ENCODE measurements at regions not wholly inside any gene's neighbourhood (a gene's known extent, or its start where the extent isn't known, plus 50 kb on each side); places are given as distances from the start of the nearest gene placed in this dataset.
"Not testable (repeated sequence)": the region's sequence is repeated elsewhere in the genome, so short reads cannot be mapped to it uniquely, and the experiment has no call there.

GRCh38 chr7:25672496-25672895 lies 444.2 kb upstream of the NPVF start:
- DNase-seq: no peak

- no peak for DNase-seq
Measured at GRCh38 chr7:25675789-25676474, 447.6 kb upstream of the NPVF start.

- DNase-seq: no peak
Measured at GRCh38 chr7:25677595-25677994, 449.3 kb upstream of the NPVF start.

GRCh38 chr7:25678215-25678614 lies 449.9 kb upstream of the NPVF start:
- no peak for DNase-seq

- DNase-seq: no peak
Measured at GRCh38 chr7:25680636-25681035, 452.4 kb upstream of the NPVF start.

DNA sequence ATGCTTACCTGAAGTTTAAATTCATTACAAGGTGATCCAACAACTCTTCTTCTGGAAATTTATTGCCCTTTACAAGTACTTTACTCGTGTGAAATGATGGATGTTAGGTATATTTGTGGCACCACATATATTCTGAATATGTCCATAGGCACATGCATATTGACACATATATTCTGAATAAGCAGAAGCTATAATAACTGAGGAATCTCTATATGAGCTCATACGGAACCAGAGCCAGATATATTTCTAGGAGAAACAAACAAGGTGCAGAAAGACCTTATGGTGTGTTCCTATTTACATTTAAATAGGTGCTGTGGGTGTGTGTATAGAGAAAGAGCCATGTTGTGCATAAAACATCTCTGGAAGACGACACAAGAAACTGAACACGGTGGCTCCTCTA lies 456.1 kb upstream of the NPVF start:
- DNase-seq: no peak

GRCh38 chr7:25686493-25686892 lies 458.2 kb upstream of the NPVF start:
- no peak for DNase-seq

DNA sequence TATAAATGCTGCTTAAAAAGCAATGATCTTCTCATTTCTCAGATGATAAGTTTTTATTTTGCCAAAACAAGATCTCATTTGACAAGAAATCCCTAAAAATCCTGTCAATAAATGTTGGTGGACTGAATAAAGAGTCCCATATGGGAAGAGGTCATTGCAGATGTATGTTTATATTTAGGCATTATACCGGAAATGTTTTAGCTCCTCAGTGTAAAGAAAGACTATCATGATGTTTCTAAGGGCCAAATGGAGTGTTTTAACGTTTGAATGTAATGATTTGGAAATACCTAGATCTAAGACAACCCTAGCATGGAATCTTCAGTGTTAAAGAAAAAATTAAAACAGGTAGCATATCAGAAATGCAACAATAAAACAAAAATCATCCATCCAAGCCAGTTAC lies 457.8 kb upstream of the NFE2L3 start:
- DNase-seq: no peak

DNA sequence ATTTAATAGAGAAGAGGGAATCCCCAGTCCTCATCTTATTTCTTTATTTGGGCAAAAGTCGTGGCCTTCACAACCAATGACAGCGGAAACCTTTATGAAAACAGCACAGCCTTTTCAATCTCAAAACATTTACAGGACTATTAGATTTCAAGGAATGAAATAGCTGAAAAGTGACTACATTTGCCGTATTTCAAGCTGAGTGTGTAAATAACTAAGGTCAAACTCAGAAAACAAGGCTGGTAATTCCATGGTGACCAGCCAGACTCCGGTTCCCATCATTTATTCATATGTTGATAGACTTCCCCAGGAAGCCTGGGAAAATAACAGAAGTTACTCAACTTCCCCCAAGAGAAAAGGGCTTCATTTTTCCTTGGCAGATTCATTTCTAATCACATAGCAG lies 457.3 kb upstream of the NFE2L3 start:
- no peak for DNase-seq

DNA sequence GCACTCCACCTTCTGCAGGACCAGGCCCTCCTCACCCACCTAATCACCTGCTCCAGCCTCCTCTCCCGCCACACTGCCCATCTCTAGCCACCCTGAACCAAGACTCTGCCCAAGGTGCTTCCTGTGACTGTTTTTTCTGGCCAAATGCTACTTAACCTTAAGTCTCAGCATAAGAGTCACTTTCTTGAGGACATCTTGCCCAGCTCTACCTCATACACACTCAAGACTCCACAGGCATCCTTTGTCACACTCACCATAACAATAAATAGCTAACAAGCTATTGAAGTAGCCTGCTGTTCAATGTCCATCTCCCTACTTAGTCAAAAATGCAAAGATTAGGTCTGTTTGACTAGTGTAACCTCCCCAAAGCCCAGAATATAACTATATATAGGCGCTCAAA lies 455.4 kb upstream of the NFE2L3 start:
- no peak for DNase-seq

GRCh38 chr7:25698451-25699113 lies 453.4 kb upstream of the NFE2L3 start:
- no peak for DNase-seq

DNA sequence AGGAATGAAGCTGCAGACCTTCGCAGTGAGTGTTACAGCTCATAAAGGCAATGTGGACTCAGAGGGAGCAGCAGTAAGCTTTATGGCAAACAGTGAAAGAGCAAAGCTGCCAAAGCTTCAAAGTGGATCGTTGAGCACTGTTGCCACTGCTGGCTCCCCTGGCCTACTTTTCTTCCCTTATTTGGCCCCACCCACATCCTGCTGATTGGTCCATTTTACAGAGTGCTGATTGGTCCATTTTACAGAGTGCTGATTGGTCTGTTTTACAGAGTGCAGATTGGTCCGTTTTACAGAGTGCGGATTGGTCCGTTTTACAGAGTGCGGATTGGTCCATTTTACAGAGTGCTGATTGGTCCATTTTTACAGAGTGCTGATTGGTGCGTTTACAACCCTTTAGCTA lies 451.9 kb upstream of the NFE2L3 start:
- DNase-seq: not testable (repeated sequence)

DNA sequence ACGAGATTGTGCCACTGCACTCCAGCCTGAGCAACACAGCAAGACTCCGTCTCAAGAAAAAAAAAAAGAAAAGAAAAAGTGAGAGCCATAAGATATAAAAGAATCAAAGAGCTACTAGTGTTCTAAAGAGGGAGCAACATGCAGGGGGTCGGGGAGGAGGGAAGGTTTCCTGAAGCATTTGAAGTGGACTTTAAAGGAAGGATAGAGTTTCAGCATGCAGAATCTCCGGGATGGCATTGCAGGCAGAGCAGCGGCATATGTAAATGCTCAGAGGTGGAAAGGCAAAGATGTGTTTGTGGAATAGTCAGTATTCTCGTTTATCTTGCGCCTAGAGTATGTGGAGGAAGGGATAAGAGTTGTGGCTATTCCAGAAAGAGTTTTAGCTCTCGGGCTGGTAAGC lies 447.6 kb upstream of the NFE2L3 start:
- no peak for DNase-seq

DNA sequence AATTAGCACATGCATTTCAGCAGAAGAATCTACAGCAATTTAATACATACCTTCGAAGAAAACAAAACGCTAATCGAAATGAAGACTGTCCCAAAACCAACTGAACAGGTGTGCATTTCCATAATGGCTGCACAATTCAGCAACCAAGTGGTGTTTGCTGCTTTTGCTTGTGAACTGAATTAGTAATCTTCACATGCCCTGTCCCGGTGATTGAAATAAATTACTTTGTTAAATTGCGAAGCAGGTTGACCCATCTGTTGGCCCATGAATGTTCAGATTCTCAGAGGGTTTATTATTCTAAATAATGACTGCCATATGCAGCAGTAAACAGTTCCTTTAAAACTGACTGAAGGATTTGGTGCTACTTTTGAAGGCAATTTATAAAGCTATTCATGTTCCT lies 445.2 kb upstream of the NFE2L3 start:
- no peak for DNase-seq

- no peak for DNase-seq
Measured at GRCh38 chr7:25707768-25708620, 444.0 kb upstream of the NFE2L3 start.

DNA sequence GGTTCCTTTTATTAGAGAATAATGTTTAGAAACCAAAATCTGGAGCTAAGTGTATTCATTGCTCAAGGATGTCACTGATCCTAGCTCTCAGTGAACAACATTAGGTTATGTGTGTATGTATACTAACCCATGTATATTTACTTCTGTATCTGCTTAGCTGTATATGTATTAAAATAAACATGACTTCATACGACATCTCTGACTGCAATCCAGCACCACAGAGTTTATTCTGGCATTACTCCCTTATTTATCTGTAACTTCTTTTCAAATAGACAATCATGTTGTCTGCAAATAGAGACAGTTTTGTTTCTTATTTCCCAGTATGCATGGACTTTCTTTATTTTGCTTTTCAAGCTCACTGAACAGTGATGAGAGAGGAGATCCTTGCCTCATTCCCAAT lies 441.0 kb upstream of the NFE2L3 start:
- DNase-seq: no peak

DNA sequence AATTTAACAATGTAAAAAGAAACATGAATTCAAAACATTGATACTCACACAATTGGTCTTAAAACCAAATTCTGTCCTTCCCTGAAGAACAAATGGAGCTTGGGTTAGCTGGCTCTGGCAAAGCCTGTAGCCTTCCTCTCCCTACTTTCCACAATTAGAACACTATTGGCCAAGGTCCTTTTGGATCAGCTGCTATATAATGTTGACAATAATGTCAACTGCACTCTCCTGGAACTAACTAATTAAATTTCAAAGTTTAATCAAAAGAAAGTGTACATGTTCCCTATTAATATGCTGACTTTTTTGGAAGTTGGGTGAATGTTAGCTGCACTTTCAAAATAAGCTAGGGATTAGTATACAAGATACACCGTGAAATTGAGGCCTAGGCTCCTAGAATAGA lies 440.1 kb upstream of the NFE2L3 start:
- no peak for DNase-seq

- DNase-seq: no peak
Measured at GRCh38 chr7:25712500-25712899, 439.5 kb upstream of the NFE2L3 start.

GRCh38 chr7:25714013-25714412 lies 438.0 kb upstream of the NFE2L3 start:
- DNase-seq: no peak

DNA sequence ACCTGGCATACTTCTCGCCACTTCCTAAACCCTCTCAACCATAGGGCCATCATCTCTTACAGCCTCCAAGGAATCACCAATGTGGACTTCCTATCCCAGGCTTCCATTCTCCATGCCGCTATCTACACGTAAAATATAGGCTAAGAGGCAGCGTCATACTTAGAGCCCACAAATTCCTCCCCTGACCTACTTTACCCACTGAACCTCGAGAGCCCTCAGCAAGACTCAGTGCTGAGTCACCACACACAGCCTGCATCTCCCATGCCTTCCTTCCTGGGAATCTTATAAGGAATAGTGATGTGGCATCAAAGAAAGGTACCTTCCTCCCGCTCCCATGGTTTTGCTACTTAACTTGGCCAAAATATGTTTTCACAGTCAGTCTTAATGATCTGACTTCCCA lies 435.6 kb upstream of the NFE2L3 start:
- DNase-seq: no peak

DNA sequence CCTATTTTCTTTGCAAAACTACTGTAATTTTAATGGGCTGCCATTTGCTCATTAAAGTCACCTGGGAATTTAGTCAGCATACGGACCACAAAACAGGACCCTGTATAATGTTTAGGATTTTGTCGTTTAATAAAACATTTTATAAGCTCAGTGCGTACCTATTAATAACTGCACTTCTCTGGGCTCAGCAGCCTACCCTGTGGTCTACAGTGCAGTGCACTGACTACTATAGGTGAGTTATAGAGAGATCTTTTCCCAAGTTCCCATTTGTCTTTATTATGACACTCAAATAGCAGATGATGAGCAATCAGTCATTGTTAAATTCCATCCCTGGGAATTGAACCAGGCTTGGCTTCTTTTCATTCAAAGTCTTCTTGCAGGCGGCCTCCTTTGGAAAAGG lies 433.4 kb upstream of the NFE2L3 start:
- DNase-seq: no peak

DNA sequence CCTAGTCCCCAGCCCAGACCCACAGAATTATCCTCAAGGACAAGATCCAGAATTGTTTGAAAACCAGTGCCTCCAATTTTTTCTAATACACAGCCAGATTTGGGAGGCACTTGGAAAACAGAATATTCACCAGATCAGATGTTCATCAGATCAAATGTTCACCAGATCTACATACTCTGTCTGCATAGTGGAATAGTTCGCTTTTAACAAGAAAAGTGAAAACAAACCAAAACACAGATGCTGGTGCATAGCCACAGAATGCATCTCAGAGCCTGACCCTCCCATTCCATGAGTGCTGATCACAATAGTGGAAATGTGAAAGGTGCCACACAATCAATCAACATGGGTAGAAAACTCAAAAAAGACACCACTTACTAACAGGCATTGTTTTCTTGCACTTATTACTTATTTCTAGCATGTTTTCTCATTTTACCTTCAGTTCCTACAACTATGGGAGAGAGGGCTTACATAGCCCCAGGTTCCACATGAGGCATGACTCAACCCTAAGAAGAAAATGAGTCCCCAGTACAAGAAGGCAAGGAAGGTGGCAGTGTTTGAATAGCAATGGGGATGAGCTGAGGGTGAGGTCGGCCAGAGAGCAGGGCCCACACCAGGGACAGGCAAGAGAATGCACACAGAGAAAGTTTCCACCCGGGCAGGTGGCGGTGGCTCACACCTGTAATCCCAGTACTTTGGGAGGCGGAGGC lies 432.7 kb upstream of the NFE2L3 start:
- DNase-seq: no peak

DNA sequence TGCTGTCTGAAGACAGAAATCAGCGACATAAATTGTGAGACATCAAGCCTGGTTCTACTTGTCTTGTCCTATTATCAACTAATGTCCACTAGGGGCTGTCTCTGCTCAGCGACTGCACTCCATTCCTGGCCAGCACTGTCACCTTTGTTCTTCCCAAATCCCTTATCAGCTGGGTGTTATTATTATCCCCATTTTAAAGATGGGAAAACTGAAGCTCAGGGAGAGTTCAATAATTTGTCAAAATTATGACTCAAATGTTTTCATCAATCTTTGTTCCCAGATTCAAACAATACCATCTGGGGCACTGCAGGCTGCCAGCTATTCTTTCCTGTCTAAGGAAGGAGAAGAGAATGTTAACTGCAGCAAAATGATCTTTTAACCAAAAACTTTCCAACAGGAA lies 431.6 kb upstream of the NFE2L3 start:
- no peak for DNase-seq

Measured in central memory CD4-positive, alpha-beta T cell (primary cell).